ENCODE measurements at regions not wholly inside any gene's neighbourhood (a gene's known extent, or its start where the extent isn't known, plus 50 kb on each side); places are given as distances from the start of the nearest gene placed in this dataset.

DNA sequence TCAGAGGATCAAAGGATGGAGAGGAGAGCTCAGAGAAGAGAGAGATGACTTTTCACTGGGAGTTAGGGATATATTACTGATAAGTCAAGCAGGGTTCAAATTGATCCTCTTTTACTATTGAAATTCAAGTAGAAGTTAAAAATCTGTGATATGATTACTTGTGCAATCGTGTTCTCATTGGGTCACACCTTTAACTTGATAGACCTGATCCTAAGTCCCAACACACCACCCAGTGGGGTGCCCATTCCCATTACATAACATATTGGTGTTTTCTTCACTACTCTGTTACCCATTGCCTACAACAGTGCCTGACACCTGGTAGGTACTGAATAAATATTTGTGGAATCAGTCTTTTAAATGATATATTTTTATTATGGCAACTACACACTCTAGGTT is 66.4 kb upstream of the PICALM start:
- TF ChIP-seq, protein P1, sequence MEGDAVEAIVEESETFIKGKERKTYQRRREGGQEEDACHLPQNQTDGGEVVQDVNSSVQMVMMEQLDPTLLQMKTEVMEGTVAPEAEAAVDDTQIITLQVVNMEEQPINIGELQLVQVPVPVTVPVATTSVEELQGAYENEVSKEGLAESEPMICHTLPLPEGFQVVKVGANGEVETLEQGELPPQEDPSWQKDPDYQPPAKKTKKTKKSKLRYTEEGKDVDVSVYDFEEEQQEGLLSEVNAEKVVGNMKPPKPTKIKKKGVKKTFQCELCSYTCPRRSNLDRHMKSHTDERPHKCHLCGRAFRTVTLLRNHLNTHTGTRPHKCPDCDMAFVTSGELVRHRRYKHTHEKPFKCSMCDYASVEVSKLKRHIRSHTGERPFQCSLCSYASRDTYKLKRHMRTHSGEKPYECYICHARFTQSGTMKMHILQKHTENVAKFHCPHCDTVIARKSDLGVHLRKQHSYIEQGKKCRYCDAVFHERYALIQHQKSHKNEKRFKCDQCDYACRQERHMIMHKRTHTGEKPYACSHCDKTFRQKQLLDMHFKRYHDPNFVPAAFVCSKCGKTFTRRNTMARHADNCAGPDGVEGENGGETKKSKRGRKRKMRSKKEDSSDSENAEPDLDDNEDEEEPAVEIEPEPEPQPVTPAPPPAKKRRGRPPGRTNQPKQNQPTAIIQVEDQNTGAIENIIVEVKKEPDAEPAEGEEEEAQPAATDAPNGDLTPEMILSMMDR (IDR thresholded peaks at IDR 0.05; ENCODE audit: extremely low read depth in 1 of 2, insufficient read depth in 1 of 2, low read depth in 1 of 2, low read length in 2 of 2) = no peak
- no peak for TF ChIP-seq GATA2 (IDR thresholded peaks at IDR 0.05; ENCODE audit: insufficient read depth, insufficient read length, low read depth, low read length)
- TF ChIP-seq POLR2A (IDR thresholded peaks at IDR 0.05; ENCODE audit: low read depth, low read length) = no peak
- TF ChIP-seq JUN (IDR thresholded peaks at IDR 0.05; ENCODE audit: borderline replicate concordance, insufficient read depth, insufficient read length, low read depth) = no peak
- no peak for TF ChIP-seq EZH2 (IDR thresholded peaks at IDR 0.05; ENCODE audit: borderline replicate concordance, low read depth, low read length, severe bottlenecking)
- TF ChIP-seq POLR2AphosphoS5 (IDR thresholded peaks at IDR 0.05; ENCODE audit: insufficient read depth, low read depth, low read length) = no peak

Measured in endothelial cell of umbilical vein (primary cell).